ENCODE measurements at regions not wholly inside any gene's neighbourhood (a gene's known extent, or its start where the extent isn't known, plus 50 kb on each side); places are given as distances from the start of the nearest gene placed in this dataset.

- no peak for DNase-seq (ENCODE audit: low read depth in 1 of 2, low spot score in 1 of 2)
Observed at GRCh38 chr11:64499261-64500004, 56.3 kb upstream of the SLC22A11 start.

DNA sequence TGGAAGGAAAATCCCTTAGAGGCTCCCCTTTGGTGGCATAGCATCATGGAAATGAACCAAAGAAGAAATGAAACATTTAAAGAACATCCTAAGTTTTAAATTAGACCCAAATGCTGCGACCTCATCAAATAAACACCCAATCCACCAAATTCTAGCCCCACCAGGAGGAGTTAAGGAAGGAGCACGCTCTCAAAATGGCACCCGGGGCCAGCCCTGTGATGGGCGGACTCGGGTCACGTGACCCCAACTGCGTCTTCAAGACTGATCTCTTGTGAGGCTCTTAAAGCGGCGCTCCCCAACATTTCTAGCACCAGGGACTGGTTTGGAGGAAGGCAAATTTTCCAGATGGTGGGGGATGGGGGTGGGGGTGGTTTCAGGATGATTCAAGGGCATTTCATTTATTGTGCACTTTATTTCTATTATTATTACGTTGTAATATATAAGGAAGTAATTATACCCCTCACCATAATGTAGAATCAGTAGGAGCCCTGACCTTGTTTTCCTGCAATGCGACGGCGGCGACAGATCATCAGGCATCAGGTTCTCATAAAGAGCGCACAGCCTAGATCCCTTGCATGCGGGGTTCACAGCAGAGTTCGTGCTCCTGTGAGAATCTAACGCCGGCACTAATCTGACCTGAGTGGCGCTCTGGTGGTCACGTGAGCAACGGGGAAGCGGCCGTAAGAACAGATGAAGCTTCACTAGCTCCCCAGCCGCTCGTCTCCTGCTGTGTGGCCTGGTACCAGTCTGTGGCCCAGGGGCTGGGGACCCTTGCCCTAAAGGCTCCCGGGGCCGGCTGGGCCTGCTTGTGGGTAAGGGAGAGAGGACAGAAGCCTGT, 55.3 kb upstream of the SLC22A11 start:
- no peak for DNase-seq (ENCODE audit: low read depth in 1 of 2, low spot score in 1 of 2)

DNA sequence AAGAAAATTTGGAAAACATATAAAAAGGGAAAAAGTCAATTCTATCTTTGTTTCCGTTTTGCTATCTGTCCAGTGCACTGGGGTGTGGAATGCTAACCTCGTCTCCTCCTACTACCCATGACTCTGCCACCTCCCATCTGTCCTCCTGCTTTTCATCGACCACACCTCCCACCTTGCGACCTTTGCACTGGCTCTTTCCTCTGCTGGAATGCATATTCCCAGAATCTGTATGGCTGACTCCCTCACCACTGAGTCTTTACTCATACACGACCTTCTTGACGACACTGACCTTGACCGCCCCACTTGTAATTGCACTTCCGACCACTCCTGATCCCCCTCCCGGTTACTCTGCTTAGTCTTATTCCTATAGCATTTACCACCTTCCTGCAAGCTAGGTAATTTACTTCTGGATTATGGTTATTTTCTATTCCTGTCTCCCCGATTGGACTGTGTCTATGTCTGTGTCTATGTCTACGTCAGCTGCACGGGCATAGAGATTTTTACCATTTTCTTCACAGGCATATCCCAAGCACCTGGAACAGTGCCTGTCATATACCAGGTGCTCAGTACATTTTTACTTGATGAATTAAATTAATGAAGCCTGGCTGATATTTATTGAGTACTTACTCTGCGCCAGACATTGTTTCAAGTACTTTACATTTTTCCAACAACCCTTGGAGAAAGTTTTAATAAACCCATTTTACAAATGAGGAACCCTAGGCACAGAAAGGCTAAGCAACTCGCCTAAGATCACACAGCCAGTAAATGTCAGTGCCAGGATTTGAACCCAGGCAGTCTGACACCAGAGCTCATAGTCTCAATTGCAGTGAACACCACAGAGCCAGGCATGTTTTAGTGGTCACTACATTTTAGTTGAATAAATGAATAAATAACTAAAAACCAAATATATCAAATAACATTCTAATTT, 54.0 kb upstream of the SLC22A11 start:
- DNase-seq (ENCODE audit: low read depth in 1 of 2, low spot score in 1 of 2), result no peak

DNA sequence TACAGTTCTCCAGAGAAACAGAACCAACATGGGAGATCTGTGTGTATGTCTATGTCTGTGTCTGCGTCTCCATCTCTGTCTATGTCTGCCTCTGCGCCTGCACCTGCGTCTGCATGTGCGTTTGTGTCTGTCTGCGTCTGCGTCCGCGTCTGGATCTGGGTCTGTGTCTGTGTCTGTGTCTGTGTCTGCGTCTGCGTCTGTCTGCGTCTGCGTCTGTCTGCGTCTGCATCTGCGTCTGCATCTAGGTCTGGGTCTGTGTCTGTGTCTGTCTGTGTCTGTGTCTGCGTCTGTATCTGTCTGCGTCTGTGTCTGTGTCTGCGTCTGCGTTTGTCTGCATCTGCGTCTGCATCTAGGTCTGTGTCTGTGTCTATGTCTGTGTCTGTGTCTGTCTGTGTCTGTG, 53.1 kb upstream of the SLC22A11 start:
- DNase-seq (ENCODE audit: low read depth in 1 of 2, low spot score in 1 of 2), result no peak

- DNase-seq (ENCODE audit: low read depth in 1 of 2, low spot score in 1 of 2), result no peak
Observed at GRCh38 chr11:64503186-64503753, 52.5 kb upstream of the SLC22A11 start.

GRCh38 chr11:64504999-64505398, 50.7 kb upstream of the SLC22A11 start:
- DNase-seq (ENCODE audit: low read depth in 1 of 2, low spot score in 1 of 2), result no peak
